ES-I3 (cell line): ENCODE measurements at regions not wholly inside any gene's neighbourhood (a gene's known extent, or its start where the extent isn't known, plus 50 kb on each side); places are given as distances from the start of the nearest gene placed in this dataset.

Experiments
- H3K36me3 ChIP-seq: 2 replicates; pipeline ENCODE4 v1.6.1; 2013; ENCODE audit warnings: mild to moderate bottlenecking, low read length, control low read depth, moderate library complexity; ENCODE audit not compliant: insufficient read depth
- H3K4me1 ChIP-seq: 2 replicates; pipeline ENCODE4 v1.6.1; 2013; ENCODE audit warnings: mild to moderate bottlenecking, control low read depth, low read length; ENCODE audit not compliant: insufficient read depth
- H3K9ac ChIP-seq: 2 replicates; pipeline ENCODE4 v1.6.1; 2013; ENCODE audit warnings: low read depth, mild to moderate bottlenecking, low read length, moderate library complexity
- H3K9me3 ChIP-seq: 2 replicates; pipeline ENCODE4 v1.6.1; 2013; ENCODE audit warnings: mild to moderate bottlenecking, low read length, moderate library complexity; ENCODE audit not compliant: control insufficient read depth, insufficient read depth

DNA sequence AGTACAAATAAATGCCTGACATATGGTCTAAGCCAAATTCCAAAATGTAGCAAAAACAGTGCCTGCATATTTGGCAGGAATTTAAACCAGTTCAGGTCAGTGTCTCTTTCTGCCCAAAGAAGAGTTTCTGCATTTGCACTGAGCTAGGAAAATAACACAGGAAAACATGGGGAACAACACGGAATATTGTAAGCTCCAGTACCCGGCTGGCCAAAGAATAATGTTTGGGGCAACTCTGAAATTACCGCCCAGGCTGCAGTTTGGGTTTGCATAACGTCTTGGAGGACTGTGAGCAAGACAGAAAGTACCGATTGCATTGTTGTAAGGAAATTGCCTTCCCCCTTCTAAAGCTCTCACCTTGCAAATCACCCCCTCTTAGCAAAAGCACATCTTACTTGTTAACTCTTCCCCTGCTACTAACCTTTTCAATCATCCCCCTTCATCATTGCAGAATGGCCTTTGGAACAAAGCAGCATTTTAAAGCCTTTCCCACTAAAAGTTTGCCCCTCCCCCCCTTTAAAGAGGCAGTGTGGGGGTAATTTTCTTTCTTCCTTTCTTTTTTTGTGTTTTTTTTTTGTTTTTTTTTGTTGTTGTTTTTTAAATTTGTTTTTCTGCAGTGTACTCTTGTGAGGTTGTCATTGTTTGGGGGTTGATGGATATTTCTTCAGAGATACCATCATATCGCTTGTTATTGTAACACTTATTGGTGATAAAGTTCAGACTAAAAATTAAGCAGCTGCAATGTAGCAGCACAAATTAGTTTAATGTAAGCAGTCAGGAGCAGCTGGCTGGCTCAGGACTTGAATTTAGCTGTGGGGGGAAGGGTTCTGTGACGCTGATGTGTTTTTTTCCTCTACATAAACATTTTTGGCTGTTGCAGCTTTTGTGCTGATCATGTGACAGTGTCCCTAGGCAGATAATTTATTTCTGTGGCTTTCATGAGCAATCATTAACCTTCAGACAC lies 100.0 kb upstream of the CITED2 start:
- H3K9me3 ChIP-seq: no peaks in the 10 kb centered on the region
- H3K9ac ChIP-seq: peak overlapping the region; percentile 41
- H3K36me3 ChIP-seq: no peaks in the 10 kb centered on the region
- H3K4me1 ChIP-seq: peaks cover 36% of the 10 kb centered on the region

DNA sequence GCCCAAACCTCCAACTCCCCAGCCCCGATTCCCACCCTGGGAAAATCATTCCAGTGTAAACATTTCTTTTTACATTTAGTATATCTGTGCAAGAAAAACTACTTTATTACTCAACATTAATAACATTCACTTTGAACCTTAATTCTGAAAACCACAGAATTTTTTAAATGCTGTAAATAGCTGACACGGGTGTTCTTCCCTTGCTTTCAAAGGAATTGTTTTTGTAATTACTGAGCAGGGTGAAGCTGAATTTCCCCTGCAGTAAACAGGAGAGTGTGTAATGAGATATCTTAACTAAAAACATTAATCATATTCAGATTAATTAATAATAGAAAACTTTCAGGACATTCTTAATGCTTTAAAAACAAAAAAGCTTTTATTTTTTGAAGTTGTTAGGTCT lies 99.3 kb upstream of the CITED2 start:
- H3K4me1 ChIP-seq: peaks cover 36% of the 10 kb centered on the region
- no peaks in the 10 kb centered on the region for H3K9me3 ChIP-seq
- H3K36me3 ChIP-seq: no peaks in the 10 kb centered on the region
- no peak overlapping the region for H3K9ac ChIP-seq

DNA sequence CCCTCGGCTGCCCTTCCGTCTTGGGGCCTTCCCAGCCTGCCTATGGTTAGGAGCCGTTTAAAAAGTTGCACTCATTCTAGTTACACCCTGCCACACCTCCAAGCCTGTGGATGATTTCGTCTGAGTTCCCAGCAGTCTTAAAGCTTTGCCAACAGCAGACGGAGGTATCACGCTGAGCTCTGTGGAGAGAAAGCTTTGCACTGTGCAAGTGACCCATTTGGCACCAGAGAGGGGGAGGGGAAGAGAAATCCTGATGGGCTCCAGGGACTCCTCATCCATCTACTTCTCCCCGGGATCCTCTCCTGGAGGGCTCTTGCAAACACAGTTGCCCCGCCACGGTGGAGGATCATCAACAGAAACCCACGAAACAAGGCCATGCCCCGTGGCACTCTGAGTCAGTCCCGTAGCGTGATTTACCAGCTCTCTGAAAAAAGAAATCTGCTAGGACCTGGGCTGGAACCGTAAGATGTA lies 98.8 kb upstream of the CITED2 start:
- no peaks in the 10 kb centered on the region for H3K9me3 ChIP-seq
- no peaks in the 10 kb centered on the region for H3K36me3 ChIP-seq
- peaks cover 41% of the 10 kb centered on the region for H3K4me1 ChIP-seq
- H3K9ac ChIP-seq: peak overlapping the region; percentile 26; the same call in 1 of the 2 replicates

DNA sequence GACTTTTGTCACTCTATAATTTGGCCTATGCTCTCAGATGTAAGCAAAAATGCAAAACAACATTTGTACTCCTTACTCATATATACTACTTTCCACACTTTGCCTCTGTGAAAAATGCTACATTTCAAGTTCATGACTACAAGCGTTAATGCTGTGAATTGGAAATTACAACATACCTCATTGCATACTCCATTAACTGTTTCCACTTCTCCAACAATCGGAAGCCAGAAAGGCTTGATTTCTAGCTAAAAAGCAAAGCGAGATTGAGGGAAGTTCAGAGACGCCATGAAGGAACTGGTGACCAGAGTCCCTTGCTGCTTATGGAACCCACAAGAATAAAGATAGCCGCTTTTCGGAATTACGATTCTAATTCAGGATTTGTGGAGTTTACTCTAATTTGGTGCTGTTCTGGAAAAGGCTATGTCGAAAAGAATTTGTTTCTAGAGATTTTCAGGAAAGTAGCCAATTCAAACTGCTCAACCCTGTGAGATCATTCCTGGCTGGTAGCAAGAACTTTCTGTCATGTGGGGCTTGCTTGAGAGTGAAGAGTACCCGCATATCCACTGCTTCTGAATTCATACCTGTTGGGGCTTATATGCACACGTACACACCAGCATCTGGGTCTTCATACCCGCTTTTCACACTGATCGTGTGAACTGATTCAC lies 98.0 kb upstream of the CITED2 start:
- no peak overlapping the region for H3K9ac ChIP-seq

DNA sequence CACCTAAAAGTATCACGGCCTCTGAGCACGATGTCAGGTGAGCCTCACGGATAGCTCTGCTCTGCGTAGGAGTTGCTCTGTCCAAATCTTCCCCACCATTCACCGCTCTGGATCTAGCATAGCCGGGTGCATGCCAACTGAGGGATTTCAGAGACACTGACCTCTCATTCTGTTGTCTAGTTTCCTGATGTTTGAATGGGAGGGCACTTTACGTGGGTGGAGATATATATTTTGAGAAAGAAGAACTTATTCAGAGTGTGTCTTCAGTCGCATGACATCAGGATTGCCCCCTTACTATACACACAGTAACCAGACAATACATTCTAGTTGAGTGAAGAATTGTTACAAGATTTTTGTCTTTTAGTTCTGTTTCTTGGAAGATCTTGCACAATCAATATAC lies 96.5 kb upstream of the CITED2 start:
- Histone ChIP-seq H3K9me3 (no peaks in the 10 kb centered on the region), H3K36me3 (no peaks in the 10 kb centered on the region), H3K9ac (no peak overlapping the region), H3K4me1 (peaks cover 39% of the 10 kb centered on the region)

More for the DNA sequence above, 98.0 kb upstream of the CITED2 start:
- peaks cover 40% of the 10 kb centered on the region for H3K4me1 ChIP-seq
- H3K9me3 ChIP-seq: no peaks in the 10 kb centered on the region
- no peaks in the 10 kb centered on the region for H3K36me3 ChIP-seq

DNA sequence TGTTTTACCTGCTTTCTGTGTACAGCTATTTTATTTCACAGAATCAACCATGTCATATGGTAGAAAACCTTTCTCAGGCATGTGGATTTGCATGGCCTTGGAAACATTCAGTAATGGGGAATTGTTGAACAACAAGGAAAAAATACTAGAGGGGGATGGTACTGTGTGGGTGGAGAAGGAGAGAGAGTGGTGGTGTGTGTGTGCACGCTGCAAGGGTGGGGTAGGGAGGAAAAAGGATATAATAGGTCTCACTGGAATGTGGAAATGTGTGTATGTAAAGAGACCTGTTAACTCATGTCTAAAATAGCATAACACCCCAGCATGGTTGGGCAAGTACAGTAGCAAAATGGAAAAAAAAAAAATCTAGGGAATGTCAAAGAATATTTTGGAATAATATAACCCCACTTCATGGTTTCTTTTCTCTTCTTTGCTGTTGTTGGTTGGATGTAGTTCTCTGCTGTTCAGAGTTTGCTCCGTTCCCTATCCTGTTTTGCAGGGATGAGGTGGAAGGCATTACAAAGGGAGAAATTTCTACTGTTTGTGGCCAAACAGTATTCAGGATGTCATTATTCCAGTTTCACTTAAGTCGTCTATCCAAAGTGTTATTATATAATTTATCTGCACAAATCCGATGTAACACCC lies 93.9 kb upstream of the CITED2 start:
- Histone ChIP-seq H3K4me1 (peaks cover 14% of the 10 kb centered on the region), H3K9me3 (no peaks in the 10 kb centered on the region), H3K9ac (no peak overlapping the region), H3K36me3 (no peaks in the 10 kb centered on the region)

DNA sequence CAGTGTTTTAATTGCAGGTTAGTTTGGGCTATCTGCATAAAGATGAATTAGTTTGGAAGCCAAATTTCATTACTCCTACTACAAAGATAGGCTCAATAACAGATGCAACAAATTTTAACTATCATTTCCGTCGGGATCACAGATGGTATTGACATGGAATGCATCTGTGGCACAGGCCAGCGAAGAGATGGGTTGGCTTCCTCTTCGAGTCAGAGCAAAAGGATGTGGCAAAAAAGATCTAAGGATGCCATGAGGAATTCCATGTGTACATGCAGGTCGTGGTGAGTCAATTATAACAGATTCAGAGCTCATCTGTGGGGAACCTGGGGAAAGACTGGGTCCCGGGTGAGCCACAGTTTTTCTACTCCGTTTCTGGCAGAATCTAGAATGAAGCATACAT lies 83.0 kb upstream of the CITED2 start:
- Histone ChIP-seq H3K9ac (no peak overlapping the region), H3K4me1 (no peaks in the 10 kb centered on the region), H3K9me3 (no peaks in the 10 kb centered on the region), H3K36me3 (no peaks in the 10 kb centered on the region)

DNA sequence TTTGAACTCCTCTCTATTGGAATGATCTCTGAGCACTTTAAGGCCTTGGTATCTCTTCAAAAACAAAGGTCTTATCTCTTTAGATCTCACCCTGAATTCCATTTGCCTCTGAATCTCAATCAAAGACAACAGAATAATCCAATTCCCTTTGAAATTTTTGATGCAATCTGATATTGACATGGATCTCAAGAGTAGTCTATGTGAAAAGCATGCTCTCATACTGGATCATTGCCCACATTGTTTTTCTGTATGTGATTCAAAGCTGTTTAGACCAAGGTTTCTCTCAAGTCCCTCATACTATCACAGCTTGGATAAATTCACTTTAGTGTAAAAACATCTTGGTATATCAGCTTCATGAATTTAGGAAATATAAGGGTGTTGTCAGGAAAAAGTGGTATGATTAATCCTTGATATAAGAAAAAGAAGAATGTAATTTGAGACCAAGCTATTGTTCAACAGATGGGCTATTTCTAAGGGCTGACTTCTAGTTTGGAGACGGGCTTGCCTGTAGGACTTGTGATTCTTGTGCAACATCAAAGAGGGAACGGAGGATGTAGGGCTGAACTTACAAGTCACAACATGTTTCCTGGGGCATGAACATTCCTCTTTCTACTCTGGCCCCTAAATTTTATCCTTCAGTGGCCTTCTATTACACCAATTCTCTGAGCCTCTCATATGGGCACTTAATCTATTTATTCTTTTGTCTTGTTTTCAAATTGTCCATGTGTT lies 77.9 kb upstream of the CITED2 start:
- H3K9me3 ChIP-seq: no peaks in the 10 kb centered on the region
- no peaks in the 10 kb centered on the region for H3K36me3 ChIP-seq
- peaks cover 15% of the 10 kb centered on the region for H3K4me1 ChIP-seq
- no peak overlapping the region for H3K9ac ChIP-seq

DNA sequence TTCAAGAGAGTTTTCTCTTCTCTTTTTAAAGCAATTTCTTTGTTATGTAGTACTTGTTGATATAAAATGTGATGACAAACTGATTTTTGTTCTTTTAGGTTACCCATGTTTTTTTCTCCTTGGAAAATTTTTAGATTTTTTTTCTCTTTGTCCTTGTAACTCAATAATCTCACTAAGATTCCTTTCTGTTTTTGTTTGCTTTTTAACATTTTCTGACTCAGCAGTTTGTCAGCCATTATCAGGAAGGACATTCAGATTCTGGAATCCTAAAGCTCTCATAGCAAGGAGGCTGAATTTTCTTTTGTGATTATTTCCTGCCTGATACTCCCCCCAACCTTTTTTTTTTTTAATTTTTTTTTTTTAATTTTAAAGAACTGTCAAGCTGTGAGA lies 75.2 kb upstream of the CITED2 start:
- H3K36me3 ChIP-seq: no peaks in the 10 kb centered on the region
- H3K9me3 ChIP-seq: no peaks in the 10 kb centered on the region
- peaks cover 19% of the 10 kb centered on the region for H3K4me1 ChIP-seq
- H3K9ac ChIP-seq: no peak overlapping the region

DNA sequence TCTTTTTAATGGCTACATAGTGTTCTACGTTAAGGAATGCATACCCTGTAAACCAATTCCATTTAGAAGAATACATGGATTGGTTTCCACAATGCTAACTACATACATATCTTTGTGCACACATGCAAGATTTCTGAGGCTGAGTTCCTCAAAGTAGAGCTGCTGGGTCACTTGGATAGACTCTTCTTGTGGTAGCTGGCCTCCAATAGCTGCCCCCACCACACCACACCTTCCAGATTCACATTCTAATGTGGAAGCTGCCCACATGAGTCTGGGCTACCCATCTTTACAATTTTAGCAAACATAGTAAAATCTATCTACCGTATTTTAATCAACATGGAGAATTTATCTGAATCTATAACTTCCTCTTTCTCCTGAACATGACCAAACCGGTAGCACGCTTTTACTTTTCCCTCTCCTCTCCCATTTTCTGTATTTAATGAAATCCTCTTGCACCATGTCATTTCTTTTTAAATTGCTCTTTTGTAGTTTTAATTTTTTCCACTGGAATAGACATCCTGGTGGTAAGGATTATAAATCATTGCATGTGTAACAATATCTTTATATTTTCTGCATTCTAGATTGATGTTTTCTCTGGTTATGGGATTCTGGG lies 74.7 kb upstream of the CITED2 start:
- H3K9ac ChIP-seq: no peak overlapping the region
- no peaks in the 10 kb centered on the region; the same call in 1 of the 2 replicates for H3K36me3 ChIP-seq
- H3K4me1 ChIP-seq: peaks cover 19% of the 10 kb centered on the region
- H3K9me3 ChIP-seq: no peaks in the 10 kb centered on the region

DNA sequence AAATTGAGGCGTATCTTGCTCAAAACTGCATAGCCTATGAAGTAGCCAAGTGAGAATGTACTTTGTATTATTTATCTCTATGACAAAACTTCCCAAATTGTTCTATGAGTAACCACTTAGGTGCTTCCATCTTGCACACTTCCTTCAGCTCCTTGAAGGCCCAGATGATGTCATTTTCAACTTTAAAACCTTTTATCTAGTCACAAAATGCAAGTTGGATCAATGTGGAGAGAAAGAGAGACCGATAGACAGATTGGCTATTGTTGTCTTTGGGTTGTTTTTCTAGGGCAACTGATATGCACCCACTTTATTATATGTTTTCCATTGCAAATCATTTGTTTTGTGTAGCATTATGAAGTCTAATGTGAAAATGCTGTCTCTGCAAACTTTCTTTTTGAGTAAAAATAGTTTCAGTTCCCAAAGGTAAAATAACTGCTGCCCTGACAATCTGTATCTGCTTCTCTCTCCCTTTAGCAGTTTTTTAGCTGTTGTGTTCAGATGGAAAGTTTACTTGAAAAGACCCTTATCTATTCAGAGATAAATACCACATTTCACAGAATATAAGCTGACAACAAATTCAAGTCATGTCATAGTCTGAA lies 73.7 kb upstream of the CITED2 start:
- Histone ChIP-seq H3K36me3 (no peaks in the 10 kb centered on the region; the same call in 1 of the 2 replicates), H3K4me1 (peaks cover 25% of the 10 kb centered on the region), H3K9ac (no peak overlapping the region), H3K9me3 (no peaks in the 10 kb centered on the region)

DNA sequence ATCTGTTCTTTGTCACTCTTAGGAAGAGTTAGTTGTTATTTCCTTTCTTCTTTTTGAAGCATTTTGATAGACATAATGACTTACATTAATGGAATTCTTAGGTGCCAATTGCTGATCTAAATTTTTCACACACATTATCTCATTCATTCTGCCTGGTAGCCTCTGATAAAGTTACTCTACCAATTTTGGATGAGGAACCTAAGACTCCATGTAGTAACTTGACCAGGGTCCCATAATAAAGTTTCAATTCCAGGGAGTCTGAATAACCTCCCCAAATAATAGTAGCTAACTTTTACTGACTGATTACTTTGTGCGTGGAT lies 73.2 kb upstream of the CITED2 start:
- H3K36me3 ChIP-seq: no peaks in the 10 kb centered on the region; the same call in 1 of the 2 replicates
- H3K9ac ChIP-seq: no peak overlapping the region
- peaks cover 25% of the 10 kb centered on the region for H3K4me1 ChIP-seq
- H3K9me3 ChIP-seq: no peaks in the 10 kb centered on the region

DNA sequence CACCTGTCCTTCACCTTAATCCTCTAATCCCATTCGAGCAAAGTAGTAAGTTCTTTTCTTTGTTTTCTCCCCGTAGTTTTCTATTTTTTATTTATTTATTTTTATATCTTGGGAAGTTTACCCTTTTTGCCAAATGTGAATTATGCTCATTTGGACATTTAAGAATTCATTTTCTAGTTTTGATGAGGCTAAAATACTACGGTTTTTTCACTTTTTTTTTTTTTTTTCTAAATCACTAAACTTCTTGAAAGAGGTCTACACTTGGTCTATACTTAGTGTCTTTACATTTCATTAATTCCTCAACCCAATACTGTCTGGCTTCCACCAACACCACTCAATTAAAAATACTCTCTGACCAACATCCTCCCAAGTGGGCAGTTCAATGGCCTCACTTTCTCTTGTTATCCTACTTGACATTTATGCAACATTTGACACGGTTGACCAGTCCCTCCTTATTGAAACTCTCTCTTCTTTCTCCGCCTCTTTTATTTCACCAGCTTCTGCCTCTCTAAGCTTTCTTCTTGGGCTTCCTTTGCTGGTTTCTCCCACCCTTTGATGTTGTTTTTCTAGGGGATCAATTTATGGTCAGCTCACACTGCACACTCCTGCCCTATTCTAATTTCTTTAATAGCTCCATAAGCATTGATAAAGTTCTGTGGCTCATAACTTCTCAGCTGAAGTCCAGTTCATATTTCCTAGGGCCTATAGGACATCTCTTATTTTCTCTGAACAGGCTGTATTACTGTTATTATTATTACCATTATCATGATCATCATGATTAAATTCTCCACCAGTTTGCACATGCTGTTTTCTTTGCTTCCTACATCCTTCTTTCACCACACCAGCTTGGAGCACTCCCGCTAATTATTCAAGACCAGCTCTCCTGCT lies 72.6 kb upstream of the CITED2 start:
- peaks cover 25% of the 10 kb centered on the region for H3K4me1 ChIP-seq
- H3K9me3 ChIP-seq: no peaks in the 10 kb centered on the region
- H3K9ac ChIP-seq: no peak overlapping the region

More for the DNA sequence above, 72.6 kb upstream of the CITED2 start:
- H3K36me3 ChIP-seq: no peaks in the 10 kb centered on the region; the same call in 1 of the 2 replicates
